GM19455 (cell line): ENCODE measurements at regions not wholly inside any gene's neighbourhood (a gene's known extent, or its start where the extent isn't known, plus 50 kb on each side); places are given as distances from the start of the nearest gene placed in this dataset.

Source experiments
- ATAC-seq: cut with Tn5 transposase; IDR thresholded peaks from one replicate; pipeline ENCODE4 v1.9.1; 2021; ENCODE audit not compliant: unreplicated experiment

GRCh38 chr17:55585629-55586028, 74.4 kb upstream of the SMIM36 start:
- no peak for ATAC-seq

DNA sequence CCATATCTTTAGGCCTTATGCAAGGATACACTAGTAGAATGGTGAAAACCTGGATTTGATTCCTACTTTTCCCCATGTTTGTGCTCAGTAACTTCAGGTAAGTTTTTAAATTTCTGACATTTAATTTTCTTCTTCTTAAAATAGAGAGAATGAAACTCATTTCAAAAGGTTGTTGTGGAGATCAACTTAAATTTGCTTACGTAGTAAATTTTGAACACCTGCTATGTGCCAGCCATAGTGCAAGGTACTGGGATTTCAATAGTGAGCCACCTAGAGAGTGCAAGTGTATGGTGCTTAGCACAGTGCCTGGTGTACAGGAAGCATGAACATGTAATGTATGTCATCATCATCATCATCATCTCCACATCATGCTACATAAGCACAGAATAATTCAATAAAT, 73.6 kb upstream of the SMIM36 start:
- no peak for ATAC-seq

DNA sequence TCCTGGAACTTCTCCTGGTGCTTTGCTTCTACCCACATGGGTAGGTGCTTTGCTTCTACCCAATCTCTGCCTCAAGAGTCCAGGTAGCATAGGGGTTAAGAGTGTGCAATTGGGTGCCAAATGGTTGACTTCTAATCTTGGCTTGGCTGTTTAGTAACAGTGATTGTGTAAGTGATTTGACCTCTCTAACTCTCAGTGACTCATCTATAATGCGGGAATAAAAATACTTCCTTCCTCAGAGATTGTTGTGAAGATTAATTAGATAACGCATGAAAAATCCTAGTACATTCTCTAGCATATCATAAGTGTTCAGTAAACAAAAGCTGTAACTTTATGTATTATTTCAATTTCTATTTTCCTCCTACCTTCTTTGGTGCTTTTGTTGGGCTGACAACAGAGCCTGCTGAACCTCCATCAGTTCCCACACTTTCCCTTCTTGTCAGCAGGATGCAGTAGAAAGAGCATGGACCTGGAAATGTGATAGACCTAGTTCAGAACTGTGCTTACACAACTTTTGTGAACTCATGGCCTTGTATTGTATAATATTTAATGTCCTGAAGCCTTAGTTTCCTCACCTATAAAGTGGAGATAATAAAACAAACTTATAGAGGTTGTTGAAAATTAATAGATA, 72.9 kb upstream of the SMIM36 start:
- ATAC-seq = no peak

GRCh38 chr17:55582897-55583296, 71.6 kb upstream of the SMIM36 start:
- ATAC-seq = no peak

GRCh38 chr17:55580596-55581133, 69.4 kb upstream of the SMIM36 start:
- peak; percentile 49 for ATAC-seq

GRCh38 chr17:55577687-55578086, 66.4 kb upstream of the SMIM36 start:
- no peak for ATAC-seq

DNA sequence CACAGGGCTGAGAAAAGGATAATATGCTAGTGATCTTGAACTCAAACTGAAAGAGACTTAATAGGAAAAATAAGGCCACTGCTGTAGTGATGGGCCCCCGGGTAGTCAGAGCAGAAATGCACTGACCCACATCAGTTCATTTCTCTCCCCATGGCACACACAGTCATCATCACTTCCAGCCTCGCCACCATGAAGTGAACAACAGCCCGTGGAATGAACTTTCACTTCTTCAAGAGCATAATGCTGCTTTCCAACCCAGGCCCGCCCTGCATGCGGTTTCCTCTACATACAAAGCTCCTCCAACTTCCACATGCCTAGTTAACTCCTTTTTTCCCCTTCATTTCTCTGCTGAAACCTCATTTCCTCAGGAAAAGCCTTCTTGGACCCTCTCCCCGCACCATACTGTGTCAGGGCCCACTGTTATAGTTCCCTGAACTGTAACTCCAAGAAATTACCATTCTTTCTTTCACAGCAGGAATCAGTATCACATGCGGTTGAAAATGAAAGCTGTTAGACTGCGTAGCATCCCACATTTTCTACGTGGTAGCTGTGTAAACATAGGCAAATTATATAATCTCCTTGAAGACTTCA, 65.8 kb upstream of the SMIM36 start:
- peak; percentile 58 for ATAC-seq

- peak; percentile 23 for ATAC-seq
Measured at GRCh38 chr17:55576237-55576995, 65.2 kb upstream of the SMIM36 start.

DNA sequence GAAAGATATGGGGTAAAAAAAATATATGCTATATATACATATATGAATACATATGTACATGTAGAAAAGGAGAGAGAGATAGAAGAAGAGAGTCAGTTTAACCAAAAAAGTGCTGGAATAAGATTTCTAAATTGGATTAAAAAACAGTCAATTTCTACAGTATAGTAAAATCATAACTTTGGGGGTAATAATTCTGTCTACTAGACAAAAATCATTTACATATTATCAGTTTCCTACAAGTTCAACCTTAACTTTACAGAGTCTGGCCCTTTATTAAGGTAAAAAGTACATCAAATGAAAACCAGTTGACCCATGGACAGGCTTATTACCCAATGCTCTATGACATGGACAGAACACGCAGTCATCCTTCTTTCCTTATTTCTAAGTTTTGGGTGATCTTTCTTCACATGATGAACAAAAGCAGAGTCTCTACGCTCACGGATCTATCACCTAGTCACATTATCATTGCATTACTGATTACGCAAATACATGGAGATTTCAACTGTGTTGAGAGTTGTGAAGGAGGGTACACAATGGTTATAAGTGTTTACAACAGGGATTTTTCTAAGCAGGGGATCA, 63.9 kb upstream of the SMIM36 start:
- ATAC-seq = no peak

- no peak for ATAC-seq
Measured at GRCh38 chr17:55572599-55572998, 61.3 kb upstream of the SMIM36 start.

- ATAC-seq = no peak
Measured at GRCh38 chr17:55572139-55572538, 60.9 kb upstream of the SMIM36 start.

GRCh38 chr17:55571095-55571494, 59.8 kb upstream of the SMIM36 start:
- ATAC-seq = no peak

- ATAC-seq = no peak
Measured at GRCh38 chr17:55570391-55570790, 59.1 kb upstream of the SMIM36 start.

GRCh38 chr17:55567240-55568214, 56.3 kb upstream of the SMIM36 start:
- ATAC-seq = no peak

GRCh38 chr17:55564081-55564480, 52.8 kb upstream of the SMIM36 start:
- ATAC-seq = no peak

- no peak for ATAC-seq
Measured at GRCh38 chr17:55563363-55563762, 52.1 kb upstream of the SMIM36 start.

DNA sequence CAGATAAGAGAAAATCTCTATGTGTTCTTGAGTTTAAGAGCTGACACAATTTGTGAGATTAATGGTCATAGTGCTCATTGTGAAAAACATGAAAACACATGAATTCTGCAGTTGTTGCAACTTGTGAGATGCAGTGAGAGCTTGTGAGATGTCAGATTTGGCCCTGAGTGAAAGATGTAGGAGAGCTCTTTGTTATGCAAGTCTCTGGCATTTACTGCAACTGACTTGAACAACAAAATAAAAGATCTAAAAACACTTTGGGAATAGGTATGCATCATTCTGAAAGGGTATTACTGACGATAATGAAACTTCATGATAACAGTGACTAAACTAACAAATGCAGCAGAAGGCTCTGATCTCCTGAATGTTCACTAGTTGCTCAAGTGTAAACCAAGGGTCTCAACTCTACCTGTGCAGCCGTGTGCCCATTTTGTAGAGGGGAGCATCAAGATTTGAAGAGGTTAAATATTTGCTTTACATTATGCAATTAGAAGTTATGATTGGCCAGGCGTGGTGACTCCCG, 50.8 kb upstream of the SMIM36 start:
- ATAC-seq = no peak

DNA sequence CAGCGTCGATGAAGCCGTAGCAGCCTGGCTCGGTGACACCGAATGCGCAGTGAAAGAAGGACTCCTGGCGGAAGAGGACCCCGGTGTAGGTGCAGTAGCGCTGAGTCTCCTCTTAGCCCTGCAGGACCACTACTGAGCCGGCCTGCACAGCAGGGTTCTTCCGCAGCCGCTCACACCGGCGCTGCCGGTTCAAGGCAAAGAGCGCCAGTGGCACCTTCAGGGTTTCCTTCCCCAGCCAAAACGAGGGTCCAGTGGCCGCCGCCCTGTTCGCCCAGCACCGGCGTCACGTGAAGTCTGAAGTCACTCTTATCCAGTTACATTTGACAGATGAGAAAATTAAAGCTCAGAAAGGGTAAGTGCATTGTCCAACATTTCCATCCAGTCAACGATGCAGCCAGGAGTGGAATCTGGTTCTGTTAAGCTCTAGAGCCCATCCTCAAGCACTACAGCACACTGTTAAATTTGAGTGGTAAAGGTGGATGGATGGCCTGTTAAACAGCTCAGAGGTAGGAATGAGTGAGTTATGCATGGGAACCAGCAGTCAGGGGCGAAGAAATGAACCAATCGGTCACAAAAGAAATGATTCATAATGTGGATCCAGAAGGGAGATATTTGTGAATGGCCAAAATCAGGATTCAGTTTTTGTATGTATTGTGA, 50.2 kb upstream of the SMIM36 start:
- ATAC-seq = no peak
